MCF 10A (cell line): ENCODE measurements at regions not wholly inside any gene's neighbourhood (a gene's known extent, or its start where the extent isn't known, plus 50 kb on each side); places are given as distances from the start of the nearest gene placed in this dataset.

ENCODE experiments used
- BruUV-seq: library from RNA; stranded (reverse); fragments of 400-500 nt; replicated peaks from 2 replicates; lab custom pipeline; 2021; lab: Mats Ljungman, UMichigan
- CTCF ChIA-PET: fragments of 300-600 bp; sonication (Branson Sonifier 250); formaldehyde crosslinking; extraction: SDS; loops from one replicate; lab custom pipeline; 2021; ENCODE audit warnings: antibody characterized with exemption, inconsistent platforms; lab: Yijun Ruan, JAX
- POLR2A ChIA-PET: fragments of 300-600, 350-650 bp; sonication (Branson Sonifier 250); formaldehyde crosslinking; extraction: SDS; loops from one replicate; lab custom pipeline; 2020; ENCODE audit warnings: antibody characterized with exemption, inconsistent platforms; lab: Yijun Ruan, JAX
- DNase-seq: peaks from one replicate; pipeline ENCODE4 v3.0.0-alpha.2; 2018; ENCODE audit not compliant: unreplicated experiment
- H3K27ac Mint-ChIP-seq: one replicate; pipeline ENCODE4 v1.8.0; 2022; ENCODE audit warnings: mild to moderate bottlenecking, low read depth, mixed read lengths; ENCODE audit not compliant: unreplicated experiment
- H3K27me3 Mint-ChIP-seq: one replicate; pipeline ENCODE4 v1.8.0; 2022; ENCODE audit warnings: mixed read lengths; ENCODE audit not compliant: insufficient read depth, unreplicated experiment
- H3K36me3 Mint-ChIP-seq: one replicate; pipeline ENCODE4 v1.8.0; 2022; ENCODE audit warnings: mild to moderate bottlenecking, moderate library complexity, mixed read lengths; ENCODE audit not compliant: insufficient read depth, unreplicated experiment
- H3K4me1 Mint-ChIP-seq: one replicate; pipeline ENCODE4 v1.8.0; 2022; ENCODE audit warnings: mixed read lengths; ENCODE audit not compliant: insufficient read depth, unreplicated experiment
- H3K4me3 Mint-ChIP-seq: one replicate; pipeline ENCODE4 v1.8.0; 2022; ENCODE audit warnings: mild to moderate bottlenecking, moderate library complexity, mixed read lengths; ENCODE audit not compliant: unreplicated experiment
- H3K9me3 Mint-ChIP-seq: one replicate; pipeline ENCODE4 v1.8.0; 2022; ENCODE audit warnings: mixed read lengths; ENCODE audit not compliant: unreplicated experiment
- intact Hi-C: fragments of 100-400 bp; cut with micrococcal nuclease; formaldehyde crosslinking; loops from 2 replicates; pipeline ENCODE4 v1.14.1; 2022
- TF ChIP-seq, protein P1 (sequence below): fragments of 200-600 bp; IDR thresholded peaks from one replicate; pipeline ENCODE4 v1.8.0; 2022; ENCODE audit warnings: antibody characterized with exemption, mild to moderate bottlenecking; ENCODE audit not compliant: unreplicated experiment

DNA sequence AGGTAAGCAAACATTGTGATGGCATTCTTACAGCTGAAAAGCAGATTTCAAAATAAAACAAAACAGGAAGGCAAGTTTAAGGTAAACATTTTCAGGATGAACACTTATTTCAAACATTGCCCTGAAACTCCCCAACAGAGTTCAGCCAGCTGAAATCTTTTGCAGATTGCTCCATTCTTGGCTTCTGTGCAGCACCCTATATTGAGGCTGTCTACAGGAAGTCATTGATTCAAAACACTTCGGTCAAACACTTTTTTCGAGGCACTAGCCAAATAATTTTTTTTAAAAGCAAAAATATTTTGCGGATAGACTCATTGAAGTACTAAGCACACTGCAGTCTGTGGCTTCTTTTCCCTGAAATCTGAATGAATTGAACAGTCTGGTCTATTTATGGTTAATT lies 318.1 kb upstream of the PDE3A start:
- CTCF ChIA-PET, result no interaction called here
- no peaks in the 10 kb centered on the region for H3K9me3 Mint-ChIP-seq
- intact Hi-C loops, result no loop called here
- H3K27ac Mint-ChIP-seq, result no peak overlapping the region
- TF ChIP-seq, protein P1, sequence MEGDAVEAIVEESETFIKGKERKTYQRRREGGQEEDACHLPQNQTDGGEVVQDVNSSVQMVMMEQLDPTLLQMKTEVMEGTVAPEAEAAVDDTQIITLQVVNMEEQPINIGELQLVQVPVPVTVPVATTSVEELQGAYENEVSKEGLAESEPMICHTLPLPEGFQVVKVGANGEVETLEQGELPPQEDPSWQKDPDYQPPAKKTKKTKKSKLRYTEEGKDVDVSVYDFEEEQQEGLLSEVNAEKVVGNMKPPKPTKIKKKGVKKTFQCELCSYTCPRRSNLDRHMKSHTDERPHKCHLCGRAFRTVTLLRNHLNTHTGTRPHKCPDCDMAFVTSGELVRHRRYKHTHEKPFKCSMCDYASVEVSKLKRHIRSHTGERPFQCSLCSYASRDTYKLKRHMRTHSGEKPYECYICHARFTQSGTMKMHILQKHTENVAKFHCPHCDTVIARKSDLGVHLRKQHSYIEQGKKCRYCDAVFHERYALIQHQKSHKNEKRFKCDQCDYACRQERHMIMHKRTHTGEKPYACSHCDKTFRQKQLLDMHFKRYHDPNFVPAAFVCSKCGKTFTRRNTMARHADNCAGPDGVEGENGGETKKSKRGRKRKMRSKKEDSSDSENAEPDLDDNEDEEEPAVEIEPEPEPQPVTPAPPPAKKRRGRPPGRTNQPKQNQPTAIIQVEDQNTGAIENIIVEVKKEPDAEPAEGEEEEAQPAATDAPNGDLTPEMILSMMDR, result no peak
- POLR2A ChIA-PET, result interaction anchor here (0.6 kb wide), 1 partner anchor 115 kb away, joined by 3 read pairs; no protein-coding TSS in a partner anchor
- H3K4me1 Mint-ChIP-seq, result no peaks in the 10 kb centered on the region
- no peaks in the 10 kb centered on the region for H3K27me3 Mint-ChIP-seq
- no peak for DNase-seq
- H3K36me3 Mint-ChIP-seq, result no peaks in the 10 kb centered on the region
- no TSS peak for BruUV-seq
- H3K4me3 Mint-ChIP-seq, result no peak overlapping the region

DNA sequence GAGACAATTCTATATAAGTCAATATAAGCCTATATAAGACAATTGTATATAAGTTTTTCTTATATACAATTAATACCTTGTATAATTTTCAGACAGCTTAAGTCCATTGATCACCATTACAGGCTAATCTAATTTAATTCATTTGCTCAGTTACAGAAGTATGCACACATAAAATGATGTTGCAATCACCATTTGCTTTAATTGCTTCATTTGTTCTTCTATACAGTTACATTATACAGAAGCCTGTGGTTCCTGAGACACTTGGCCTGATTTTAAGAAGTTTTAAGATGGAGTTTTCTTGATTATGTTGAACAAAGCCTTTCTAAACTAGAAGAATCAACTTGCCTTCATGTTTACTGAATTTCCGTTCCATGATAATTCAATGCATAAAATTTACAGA lies 314.6 kb upstream of the PDE3A start:
- no peaks in the 10 kb centered on the region for H3K36me3 Mint-ChIP-seq
- ChIA-PET POLR2A (interaction anchor here (0.6 kb wide), 1 partner anchor 106 kb away, joined by 3 read pairs; no protein-coding TSS in a partner anchor), CTCF (no interaction called here)
- no peaks in the 10 kb centered on the region for H3K9me3 Mint-ChIP-seq
- no TSS peak for BruUV-seq
- no peaks in the 10 kb centered on the region for H3K4me1 Mint-ChIP-seq
- no peak overlapping the region for H3K27ac Mint-ChIP-seq
- intact Hi-C loops, result no loop called here
- no peak overlapping the region for H3K4me3 Mint-ChIP-seq
- DNase-seq, result no peak
- TF ChIP-seq, protein P1, result no peak
- no peaks in the 10 kb centered on the region for H3K27me3 Mint-ChIP-seq

DNA sequence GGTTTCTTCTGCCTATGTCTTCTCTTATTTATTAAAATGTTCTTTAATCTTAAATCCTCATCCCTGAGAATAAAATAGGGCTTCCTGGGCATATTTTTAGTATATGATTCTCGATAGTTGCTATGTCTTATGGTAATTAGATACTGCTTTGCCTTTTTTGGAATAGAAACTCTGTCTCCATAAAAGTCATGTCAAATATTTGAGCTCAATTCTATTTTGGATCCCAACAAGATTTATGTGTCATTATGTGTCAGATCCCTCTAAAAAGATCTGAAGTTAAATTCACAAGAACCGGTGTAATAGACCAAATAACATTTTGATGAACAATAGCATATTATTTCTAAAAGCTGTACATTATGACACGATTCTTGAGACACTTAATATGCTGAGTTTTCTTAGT lies 312.5 kb upstream of the PDE3A start:
- DNase-seq, result no peak
- Mint-ChIP-seq H3K36me3 (no peaks in the 10 kb centered on the region), H3K27ac (no peak overlapping the region), H3K9me3 (no peaks in the 10 kb centered on the region), H3K4me1 (no peaks in the 10 kb centered on the region), H3K4me3 (no peak overlapping the region), H3K27me3 (peaks cover under 1% of the 10 kb centered on the region)
- POLR2A ChIA-PET, result no interaction called here
- BruUV-seq, result no TSS peak
- intact Hi-C loops, result no loop called here
- TF ChIP-seq, protein P1, result no peak
- CTCF ChIA-PET, result interaction anchor here (0.9 kb wide), 1 partner anchor 22 kb away, joined by 3 read pairs; no protein-coding TSS in a partner anchor

DNA sequence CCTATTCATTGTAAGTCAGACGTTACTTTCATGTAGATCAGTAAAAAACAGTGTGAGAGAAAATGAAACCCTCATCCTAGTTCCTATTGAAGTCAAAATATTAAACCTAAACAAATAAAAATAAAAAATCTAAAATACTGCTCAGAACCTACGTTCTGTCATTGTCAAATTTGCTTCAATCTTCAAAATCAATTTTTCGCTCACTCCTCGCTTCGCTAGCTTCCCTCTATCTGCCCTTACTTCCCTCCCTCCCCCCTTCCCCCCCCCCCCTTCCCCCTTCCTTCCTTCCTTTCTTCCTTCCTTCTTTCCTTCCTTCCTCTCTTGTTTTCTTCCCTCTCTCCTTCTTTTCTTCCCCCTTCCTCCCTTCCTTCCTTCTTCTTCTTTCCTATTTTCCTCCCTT lies 310.9 kb upstream of the PDE3A start:
- no peaks in the 10 kb centered on the region for H3K36me3 Mint-ChIP-seq
- ChIA-PET CTCF (no interaction called here), POLR2A (interaction anchor here (0.6 kb wide), 1 partner anchor 504 kb away, joined by 3 read pairs; no protein-coding TSS in a partner anchor)
- H3K27ac Mint-ChIP-seq, result no peak overlapping the region
- H3K9me3 Mint-ChIP-seq, result no peaks in the 10 kb centered on the region
- peaks cover 11% of the 10 kb centered on the region for H3K27me3 Mint-ChIP-seq
- no TSS peak for BruUV-seq
- TF ChIP-seq, protein P1, result no peak
- H3K4me3 Mint-ChIP-seq, result no peak overlapping the region
- no peak for DNase-seq
- no peaks in the 10 kb centered on the region for H3K4me1 Mint-ChIP-seq
- intact Hi-C loops, result no loop called here
